SK-N-SH (cell line): ENCODE measurements at regions not wholly inside any gene's neighbourhood (a gene's known extent, or its start where the extent isn't known, plus 50 kb on each side); places are given as distances from the start of the nearest gene placed in this dataset.

Experiments used
- CTCF ChIA-PET: fragments of 300-600, 350-600 bp; formaldehyde crosslinking; extraction: SDS; loops from one replicate; lab custom pipeline; 2021; lab: Yijun Ruan, JAX
- POLR2A ChIA-PET: fragments of 350-600 bp; sonication (Branson Sonifier 250); formaldehyde crosslinking; extraction: SDS; loops from one replicate; lab custom pipeline; 2020; ENCODE audit warnings: antibody characterized with exemption, inconsistent platforms; lab: Yijun Ruan, JAX
- DNase-seq: peaks from one replicate; pipeline ENCODE4 v3.0.0; 2012
- H2AFZ ChIP-seq: fragments of 200-600 bp; sonication (generic); 2 replicates; pipeline ENCODE4 v1.8.1; 2016; ENCODE audit warnings: antibody characterized with exemption, mild to moderate bottlenecking, low read depth
- H3F3A ChIP-seq: fragments of 200-600 bp; sonication (generic); replicated peaks from 2 replicates; pipeline ENCODE3; 2016; ENCODE audit warnings: antibody characterized with exemption, mild to moderate bottlenecking; ENCODE audit not compliant: insufficient read depth
- H3K27ac ChIP-seq, 2 experiments: fragments of 200-500 bp in 1 of 2; fragments of 200-600 bp in 1 of 2; sonication (Bioruptor generic) in 1 of 2; sonication (generic), shearing (Covaris generic) in 1 of 2; 2 replicates each; pipeline versions ENCODE4 v1.5.1 to v1.6.1; 2014 to 2016; ENCODE audit warnings: low read depth in 2 of 2, inconsistent platforms in 1 of 2, low read length in 1 of 2, mild to moderate bottlenecking in 1 of 2, mixed read lengths in 1 of 2
- H3K27me3 ChIP-seq: fragments of 200-600 bp; sonication (generic), shearing (Covaris generic); 2 replicates; pipeline ENCODE4 v1.6.1; 2016; ENCODE audit warnings: mixed run types; ENCODE audit not compliant: insufficient read depth
- H3K36me3 ChIP-seq, 2 experiments: fragments of 200-500 bp in 1 of 2; fragments of 200-600 bp in 1 of 2; sonication (Bioruptor generic) in 1 of 2; sonication (generic) in 1 of 2; replicated peaks in 1 of 2; 2 replicates each; pipeline versions ENCODE3 to v1.5.1; 2014 to 2016; ENCODE audit warnings: low read length in 1 of 2, mild to moderate bottlenecking in 1 of 2; ENCODE audit not compliant: insufficient read depth in 2 of 2, control insufficient read depth in 1 of 2
- H3K4me1 ChIP-seq, 2 experiments: fragments of 200-500 bp in 1 of 2; fragments of 200-600 bp in 1 of 2; sonication (Bioruptor generic) in 1 of 2; sonication (generic), shearing (Covaris generic) in 1 of 2; 2 replicates each; pipeline versions ENCODE4 v1.5.1 to v1.6.1; 2014 to 2016; ENCODE audit warnings: low read depth in 1 of 2, low read length in 1 of 2, mixed run types in 1 of 2; ENCODE audit not compliant: insufficient read depth in 2 of 2, control insufficient read depth in 1 of 2
- H3K4me2 ChIP-seq: fragments of 200-600 bp; sonication (generic), shearing (Covaris generic); 2 replicates; pipeline ENCODE4 v1.6.1; 2017; ENCODE audit warnings: mixed run types
- H3K4me3 ChIP-seq, 2 experiments: fragments of 200-500 bp in 1 of 2; fragments of 200-600 bp in 1 of 2; sonication (Bioruptor generic) in 1 of 2; sonication (generic), shearing (Covaris generic) in 1 of 2; 2 replicates each; pipeline versions ENCODE4 v1.5.1 to v1.8.1; 2014 to 2016; ENCODE audit warnings: low read depth in 2 of 2, inconsistent platforms in 1 of 2, low read length in 1 of 2, mild to moderate bottlenecking in 1 of 2, mixed read lengths in 1 of 2, moderate library complexity in 1 of 2
- H3K79me2 ChIP-seq: fragments of 200-600 bp; sonication (generic); 2 replicates; pipeline ENCODE4 v1.8.1; 2017; ENCODE audit warnings: mild to moderate bottlenecking; ENCODE audit not compliant: insufficient read depth
- H3K9ac ChIP-seq: fragments of 200-600 bp; sonication (generic); 2 replicates; pipeline ENCODE4 v1.6.1; 2017; ENCODE audit warnings: mixed run types
- H3K9me2 ChIP-seq: fragments of 200-600 bp; sonication (generic); 2 replicates; pipeline ENCODE4 v1.6.1; 2017; ENCODE audit warnings: mixed run types
- H3K9me3 ChIP-seq: fragments of 200-600 bp; sonication (generic); 2 replicates; pipeline ENCODE4 v1.6.1; 2017; ENCODE audit warnings: mixed run types, mild to moderate bottlenecking, moderate library complexity
- H4K20me1 ChIP-seq: fragments of 200-600 bp; sonication (generic); 2 replicates; pipeline ENCODE4 v1.6.1; 2017; ENCODE audit warnings: mild to moderate bottlenecking, mixed run types; ENCODE audit not compliant: insufficient read depth
- CTCF ChIP-seq: fragments of 200-600 bp; sonication (generic); IDR thresholded peaks from 2 replicates; pipeline ENCODE4 v1.6.1; 2017; ENCODE audit warnings: antibody characterized with exemption, mild to moderate bottlenecking, moderate library complexity
- ELF1 ChIP-seq: IDR thresholded peaks from 2 replicates; pipeline ENCODE4 v1.4.0; 2012
- EP300 ChIP-seq, 2 experiments: IDR thresholded peaks; 2 replicates each; pipeline versions ENCODE4 v1.4.0 to v1.6.1; 2012; ENCODE audit warnings: borderline replicate concordance in 1 of 2, low read depth in 1 of 2, low read length in 1 of 2
- FOXM1 ChIP-seq: IDR thresholded peaks from 2 replicates; pipeline ENCODE4 v1.4.0; 2012; ENCODE audit warnings: low read depth, mild to moderate bottlenecking
- GABPA ChIP-seq: IDR thresholded peaks from 2 replicates; pipeline ENCODE4 v1.4.0; 2012; ENCODE audit warnings: low read depth, mild to moderate bottlenecking
- GATA2 ChIP-seq: sonication (generic); formaldehyde crosslinking; IDR thresholded peaks from 2 replicates; pipeline ENCODE4 v1.5.0; 2020; ENCODE audit warnings: mild to moderate bottlenecking, missing genetic modification reagents
- MEF2A ChIP-seq: IDR thresholded peaks from 2 replicates; pipeline ENCODE4 v1.4.0; 2012; ENCODE audit warnings: low read depth, borderline replicate concordance
- MXI1 ChIP-seq: IDR thresholded peaks from 2 replicates; pipeline ENCODE4 v1.6.1; 2012; ENCODE audit warnings: mild to moderate bottlenecking, low read depth, low read length, improper control_type of control experiment
- NFIC ChIP-seq: IDR thresholded peaks from 2 replicates; pipeline ENCODE4 v1.4.0; 2012; ENCODE audit warnings: borderline replicate concordance
- RFX5 ChIP-seq: IDR thresholded peaks from 2 replicates; pipeline ENCODE4 v1.6.1; 2012; ENCODE audit warnings: mild to moderate bottlenecking, improper control_type of control experiment, low read length
- RXRA ChIP-seq: IDR thresholded peaks from 2 replicates; pipeline ENCODE4 v1.4.0; 2012; ENCODE audit warnings: low read depth, mild to moderate bottlenecking, borderline replicate concordance
- SMC3 ChIP-seq: IDR thresholded peaks from 2 replicates; pipeline ENCODE4 v1.6.1; 2012; ENCODE audit warnings: low read depth, low read length, improper control_type of control experiment
- TCF12 ChIP-seq: IDR thresholded peaks from 2 replicates; pipeline ENCODE4 v1.4.0; 2012
- TEAD4 ChIP-seq: IDR thresholded peaks from 2 replicates; pipeline ENCODE4 v1.4.0; 2012; ENCODE audit warnings: mild to moderate bottlenecking, borderline replicate concordance; ENCODE audit not compliant: insufficient read depth
- USF2 ChIP-seq: fragments of 150-350 bp; IDR thresholded peaks from 2 replicates; pipeline ENCODE4 v1.6.1; 2017; ENCODE audit warnings: antibody characterized with exemption, low read length, low read depth, borderline replicate concordance
- WGBS: methylation state at CpG from one replicate; pipeline ENCODE4 v1.1.6; 2017; ENCODE audit warnings: low lambda C conversion rate; 5-methylcytosine and 5-hydroxymethylcytosine counted together
- TF ChIP-seq, protein P1 (sequence below): IDR thresholded peaks from 2 replicates; pipeline ENCODE4; 2012
- TF ChIP-seq, protein P2 (sequence below): IDR thresholded peaks from 2 replicates; pipeline ENCODE4 v1.4.0; 2012; ENCODE audit warnings: low read depth
- TF ChIP-seq, protein P3 (sequence below): IDR thresholded peaks from 2 replicates; pipeline ENCODE4 v1.4.0; 2012; ENCODE audit warnings: low read depth, borderline replicate concordance

DNA sequence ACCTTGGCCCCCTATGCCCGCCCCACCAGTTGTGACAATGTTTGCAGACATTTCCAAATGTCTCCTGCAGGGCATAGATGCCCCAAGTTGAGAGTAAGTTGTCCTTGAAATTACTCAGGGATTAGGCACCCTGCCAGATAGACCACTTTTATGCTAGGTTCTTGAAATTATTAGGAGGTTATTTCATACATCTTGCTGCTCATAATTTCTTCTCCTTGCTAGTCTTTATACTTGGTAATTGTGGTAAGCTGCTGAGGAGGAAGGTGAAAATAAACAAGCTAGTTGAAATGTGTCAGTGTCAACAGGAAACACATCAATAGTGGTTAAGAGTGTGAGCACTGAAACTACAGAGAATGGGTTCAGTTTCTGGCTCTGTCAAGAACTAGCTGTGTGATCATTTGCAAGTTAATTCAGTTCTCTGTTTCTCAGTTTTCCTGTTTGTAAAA lies 63.7 kb upstream of the AOAH start:
- H3F3A ChIP-seq = no peaks in the 10 kb centered on the region
- no peak overlapping the region for H3K4me3 ChIP-seq
- WGBS = 0% methylated on average over 1 of the region's 1 CpG
- H4K20me1 ChIP-seq = no peaks in the 10 kb centered on the region
- H3K36me3 ChIP-seq = no peaks in the 10 kb centered on the region
- peaks cover 0 to 15% of the 10 kb centered on the region in 2 experiments; a peak in 2 of 4 replicates for H3K4me1 ChIP-seq
- POLR2A ChIA-PET = no interaction called here
- no peak overlapping the region for H3K4me2 ChIP-seq
- H3K9me2 ChIP-seq = no peaks in the 10 kb centered on the region
- TF ChIP-seq USF2 (no peak), FOXM1 (no peak), MXI1 (no peak), GABPA (no peak), MEF2A (no peak), TCF12 (no peak), EP300 (IDR thresholded peaks at IDR 0.05; ENCODE audit: borderline replicate concordance in 1 of 2, low read depth in 1 of 2, low read length in 1 of 2) (no peak)
- TF ChIP-seq, protein P1, sequence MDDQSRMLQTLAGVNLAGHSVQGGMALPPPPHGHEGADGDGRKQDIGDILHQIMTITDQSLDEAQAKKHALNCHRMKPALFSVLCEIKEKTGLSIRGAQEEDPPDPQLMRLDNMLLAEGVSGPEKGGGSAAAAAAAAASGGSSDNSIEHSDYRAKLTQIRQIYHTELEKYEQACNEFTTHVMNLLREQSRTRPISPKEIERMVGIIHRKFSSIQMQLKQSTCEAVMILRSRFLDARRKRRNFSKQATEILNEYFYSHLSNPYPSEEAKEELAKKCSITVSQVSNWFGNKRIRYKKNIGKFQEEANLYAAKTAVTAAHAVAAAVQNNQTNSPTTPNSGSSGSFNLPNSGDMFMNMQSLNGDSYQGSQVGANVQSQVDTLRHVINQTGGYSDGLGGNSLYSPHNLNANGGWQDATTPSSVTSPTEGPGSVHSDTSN = no peak
- H3K27me3 ChIP-seq = no peaks in the 10 kb centered on the region
- no peaks in the 10 kb centered on the region for H3K9me3 ChIP-seq
- H3K9ac ChIP-seq = no peak overlapping the region
- H3K79me2 ChIP-seq = no peaks in the 10 kb centered on the region
- no peak overlapping the region for H3K27ac ChIP-seq
- DNase-seq = no peak
- CTCF ChIA-PET = interaction anchor here (1.1 kb wide), 1 partner anchor 300 kb away, joined by 4 read pairs; no protein-coding TSS in a partner anchor
- H2AFZ ChIP-seq = no peak overlapping the region

DNA sequence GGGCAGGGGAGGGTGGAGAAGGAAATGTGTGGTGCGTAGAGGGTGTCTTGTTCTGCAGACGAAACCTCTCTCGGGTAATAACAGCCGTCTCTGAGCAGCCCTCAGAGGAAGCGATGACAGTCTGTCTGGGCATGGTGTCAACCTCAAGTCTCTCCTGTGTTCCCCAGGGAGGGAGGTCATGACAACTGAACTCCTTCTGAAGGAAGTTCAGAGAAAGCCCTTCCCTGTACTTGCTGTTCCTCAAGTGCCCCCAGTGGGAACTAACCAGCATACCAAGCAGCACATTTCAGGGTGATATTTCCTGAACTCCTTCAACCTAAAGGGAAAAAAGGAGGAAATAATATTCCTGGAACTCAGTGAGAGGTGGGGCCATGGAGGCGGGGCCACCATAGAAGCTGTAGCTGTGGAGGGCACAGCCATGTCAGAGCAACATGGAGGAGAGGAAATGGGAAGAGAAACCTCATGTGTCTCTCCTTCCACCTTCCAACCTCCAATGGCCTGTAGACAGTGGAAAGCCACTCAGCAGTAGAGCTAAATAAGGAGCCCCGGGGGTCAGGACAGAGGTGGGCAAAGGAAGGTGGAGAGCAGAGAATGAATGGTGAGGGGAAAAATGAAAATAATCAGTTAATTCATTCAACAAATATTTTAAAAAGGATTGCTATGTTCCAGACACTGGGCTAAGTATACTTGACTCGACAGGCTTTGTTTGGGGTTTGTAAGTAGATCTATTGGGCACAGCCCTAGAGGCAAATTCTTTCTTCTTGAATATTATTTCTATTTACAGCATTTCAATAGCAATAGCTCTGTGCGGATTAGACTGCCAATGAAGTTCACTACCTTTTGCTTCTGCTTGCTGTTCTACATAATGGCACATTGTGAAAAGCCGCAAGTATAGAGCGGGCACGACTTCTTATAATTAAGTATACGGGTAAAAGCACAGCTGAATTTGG lies 61.0 kb upstream of the AOAH start:
- H2AFZ ChIP-seq = no peak overlapping the region
- no peaks in the 10 kb centered on the region for H4K20me1 ChIP-seq
- CTCF ChIA-PET = interaction anchor here (0.7 to 1.3 kb wide), 3 partner anchors 10 to 17 kb away, joined by 3 to 4 read pairs (median 3); no protein-coding TSS in a partner anchor
- no peak overlapping the region for H3K9ac ChIP-seq
- H3K27me3 ChIP-seq = no peaks in the 10 kb centered on the region
- no peak for TF ChIP-seq SMC3
- no peak for TF ChIP-seq CTCF
- TF ChIP-seq, protein P2, sequence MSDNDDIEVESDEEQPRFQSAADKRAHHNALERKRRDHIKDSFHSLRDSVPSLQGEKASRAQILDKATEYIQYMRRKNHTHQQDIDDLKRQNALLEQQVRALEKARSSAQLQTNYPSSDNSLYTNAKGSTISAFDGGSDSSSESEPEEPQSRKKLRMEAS = no peak
- TF ChIP-seq GATA2 (CRISPR knock-in tag) = no peak
- TF ChIP-seq, protein P3, sequence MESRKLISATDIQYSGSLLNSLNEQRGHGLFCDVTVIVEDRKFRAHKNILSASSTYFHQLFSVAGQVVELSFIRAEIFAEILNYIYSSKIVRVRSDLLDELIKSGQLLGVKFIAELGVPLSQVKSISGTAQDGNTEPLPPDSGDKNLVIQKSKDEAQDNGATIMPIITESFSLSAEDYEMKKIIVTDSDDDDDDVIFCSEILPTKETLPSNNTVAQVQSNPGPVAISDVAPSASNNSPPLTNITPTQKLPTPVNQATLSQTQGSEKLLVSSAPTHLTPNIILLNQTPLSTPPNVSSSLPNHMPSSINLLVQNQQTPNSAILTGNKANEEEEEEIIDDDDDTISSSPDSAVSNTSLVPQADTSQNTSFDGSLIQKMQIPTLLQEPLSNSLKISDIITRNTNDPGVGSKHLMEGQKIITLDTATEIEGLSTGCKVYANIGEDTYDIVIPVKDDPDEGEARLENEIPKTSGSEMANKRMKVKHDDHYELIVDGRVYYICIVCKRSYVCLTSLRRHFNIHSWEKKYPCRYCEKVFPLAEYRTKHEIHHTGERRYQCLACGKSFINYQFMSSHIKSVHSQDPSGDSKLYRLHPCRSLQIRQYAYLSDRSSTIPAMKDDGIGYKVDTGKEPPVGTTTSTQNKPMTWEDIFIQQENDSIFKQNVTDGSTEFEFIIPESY = no peak
- TF ChIP-seq MEF2A = no peak
- TF ChIP-seq MXI1 = no peak
- TF ChIP-seq RXRA = no peak
- no peak for TF ChIP-seq TCF12
- TF ChIP-seq NFIC = no peak
- no peak for TF ChIP-seq EP300 (IDR thresholded peaks at IDR 0.05; ENCODE audit: borderline replicate concordance in 1 of 2, low read depth in 1 of 2, low read length in 1 of 2)
- TF ChIP-seq TEAD4 = no peak
- TF ChIP-seq RFX5 = no peak
- no peak for TF ChIP-seq ELF1
- H3K9me2 ChIP-seq = no peaks in the 10 kb centered on the region
- H3K79me2 ChIP-seq = no peaks in the 10 kb centered on the region
- DNase-seq = no peak
- WGBS = 58% methylated on average over 13 of the region's 13 CpGs
- H3K4me2 ChIP-seq = no peak overlapping the region
- H3K36me3 ChIP-seq = no peaks in the 10 kb centered on the region
- POLR2A ChIA-PET = no interaction called here
- peaks cover 0 to 12% of the 10 kb centered on the region in 2 experiments; a peak in 2 of 4 replicates for H3K4me1 ChIP-seq
- H3K9me3 ChIP-seq = no peaks in the 10 kb centered on the region
- H3K27ac ChIP-seq = no peak overlapping the region
- no peaks in the 10 kb centered on the region for H3F3A ChIP-seq
- H3K4me3 ChIP-seq = no peak overlapping the region
